GM19372 (cell line): ENCODE measurements at regions not wholly inside any gene's neighbourhood (a gene's known extent, or its start where the extent isn't known, plus 50 kb on each side); places are given as distances from the start of the nearest gene placed in this dataset.
"Not testable (repeated sequence)": the region's sequence is repeated elsewhere in the genome, so short reads cannot be mapped to it uniquely, and the experiment has no call there.

Experiments used
- ATAC-seq: cut with Tn5 transposase; IDR thresholded peaks from one replicate; pipeline ENCODE4 v1.9.1; 2021; ENCODE audit warnings: mild to moderate bottlenecking, low read depth, moderate library complexity; ENCODE audit not compliant: unreplicated experiment

DNA sequence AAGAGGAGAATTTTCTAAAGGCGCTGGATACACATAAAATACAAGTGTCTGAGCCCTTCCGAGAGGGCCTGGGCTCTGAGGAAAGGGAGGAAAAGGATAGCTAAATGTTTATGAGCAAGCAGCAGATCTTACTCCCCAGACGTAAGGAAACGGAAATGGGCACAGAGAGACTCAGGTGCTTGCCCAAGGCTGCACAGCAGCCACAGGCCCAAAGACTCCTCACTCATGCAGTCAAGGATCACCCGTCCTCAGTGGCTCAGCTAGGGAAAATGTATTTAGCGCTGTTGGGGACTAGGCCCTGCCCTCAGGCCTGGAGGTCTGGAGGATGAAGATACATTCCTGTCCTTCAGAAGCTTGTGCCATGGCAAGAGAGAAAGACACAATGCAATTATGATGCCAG lies 107.2 kb upstream of the SYT13 start:
- no peak for ATAC-seq

DNA sequence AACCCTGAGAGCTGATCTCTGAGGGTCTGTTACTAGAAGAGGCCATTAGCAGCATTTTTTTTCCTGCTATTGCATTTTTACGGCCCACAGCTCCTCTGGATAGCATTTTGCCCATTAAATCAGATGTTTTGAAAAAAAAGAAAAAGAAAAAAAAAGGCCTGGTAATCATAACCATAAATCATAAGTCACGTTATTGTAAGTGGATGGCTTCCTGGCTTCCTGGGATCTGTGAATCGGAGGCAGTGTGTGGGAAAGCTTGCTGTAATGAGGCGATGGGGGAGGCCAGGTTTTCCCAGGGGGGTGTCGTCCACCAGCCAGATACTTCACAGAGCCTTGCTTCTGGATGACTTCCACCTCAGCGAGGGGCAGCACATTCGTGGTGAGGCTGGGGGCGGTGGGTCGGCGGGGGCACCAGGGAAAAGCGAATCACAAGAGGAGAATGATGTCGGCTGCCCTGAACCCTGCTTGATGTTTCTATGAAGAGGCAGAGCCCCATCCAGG lies 106.5 kb upstream of the SYT13 start:
- ATAC-seq, result no peak

- ATAC-seq, result no peak
Observed at GRCh38 chr11:45392154-45392553, 106.0 kb upstream of the SYT13 start.

DNA sequence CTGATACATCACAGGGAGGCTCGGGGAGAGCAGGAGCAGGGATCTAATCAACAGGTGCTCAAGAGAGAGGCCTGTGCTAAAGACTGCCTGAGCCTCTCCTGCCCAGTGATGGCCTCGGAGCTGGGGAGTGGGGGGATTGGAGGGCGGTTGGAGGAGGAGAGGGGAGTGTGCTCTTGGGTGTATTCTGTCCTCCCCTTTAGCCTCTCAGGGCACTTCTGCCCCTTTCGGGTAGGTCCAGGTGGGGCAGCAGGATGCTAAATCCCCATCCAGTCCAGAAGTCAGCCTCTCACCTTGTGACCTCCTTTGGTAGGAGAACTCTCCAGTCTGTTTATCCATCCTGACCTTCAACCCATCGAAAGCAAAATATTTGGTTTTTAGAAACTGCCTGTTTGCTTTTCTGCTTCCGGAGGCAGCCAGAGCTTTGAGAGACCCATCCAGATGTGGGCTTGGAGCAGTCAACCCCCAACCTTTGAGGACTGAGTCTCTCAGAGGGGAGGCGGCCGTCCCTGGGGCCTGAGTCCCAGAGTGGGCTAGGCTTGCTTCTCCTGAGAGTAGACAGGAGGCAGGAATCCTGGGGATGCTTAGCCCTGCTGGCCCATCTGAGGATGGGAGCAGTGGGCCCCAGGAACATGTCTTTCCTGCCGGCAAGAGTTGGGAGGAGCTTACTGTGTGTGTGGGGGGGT lies 105.2 kb upstream of the SYT13 start:
- no peak for ATAC-seq

GRCh38 chr11:45390407-45390806 lies 104.3 kb upstream of the SYT13 start:
- ATAC-seq, result no peak

DNA sequence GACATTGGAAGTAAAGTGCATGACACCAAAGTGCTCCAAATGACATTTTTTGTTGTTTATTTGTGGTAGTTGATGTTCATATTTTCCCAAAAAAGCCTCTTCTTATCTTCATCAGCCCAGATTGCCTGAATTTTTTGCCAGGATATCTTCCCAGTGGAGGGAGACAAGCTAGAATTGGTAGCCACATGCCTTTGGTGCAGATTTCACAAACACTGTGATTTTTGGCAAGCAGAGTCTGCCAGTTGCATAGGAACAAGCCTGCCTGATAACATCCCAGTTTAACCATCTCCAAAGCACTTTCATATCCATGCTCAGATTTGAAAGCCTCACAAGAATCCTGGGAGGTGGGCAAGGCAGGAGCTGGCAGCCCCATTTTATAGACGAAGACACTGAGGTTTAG lies 102.3 kb upstream of the SYT13 start:
- ATAC-seq, result no peak

DNA sequence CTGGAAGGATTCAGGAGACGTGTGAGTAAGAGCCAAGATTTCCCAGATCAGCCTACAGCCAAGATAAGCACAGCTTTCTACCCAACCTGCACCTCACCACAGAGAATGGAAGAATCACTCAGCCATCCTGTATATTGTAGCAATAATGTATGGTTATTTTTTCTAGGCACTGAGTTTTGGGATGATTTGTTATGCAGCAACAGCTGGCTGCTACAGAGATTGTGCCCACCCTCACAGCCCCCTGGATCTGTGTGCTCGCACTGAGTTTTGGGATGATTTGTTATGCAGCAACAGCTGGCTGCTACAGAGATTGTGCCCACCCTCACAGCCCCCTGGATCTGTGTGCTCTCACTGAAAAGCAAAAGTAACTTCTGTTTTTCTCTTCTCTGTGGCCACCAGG lies 101.7 kb upstream of the SYT13 start:
- ATAC-seq, result not testable (repeated sequence)

GRCh38 chr11:45386972-45387371 lies 100.8 kb upstream of the SYT13 start:
- no peak for ATAC-seq

DNA sequence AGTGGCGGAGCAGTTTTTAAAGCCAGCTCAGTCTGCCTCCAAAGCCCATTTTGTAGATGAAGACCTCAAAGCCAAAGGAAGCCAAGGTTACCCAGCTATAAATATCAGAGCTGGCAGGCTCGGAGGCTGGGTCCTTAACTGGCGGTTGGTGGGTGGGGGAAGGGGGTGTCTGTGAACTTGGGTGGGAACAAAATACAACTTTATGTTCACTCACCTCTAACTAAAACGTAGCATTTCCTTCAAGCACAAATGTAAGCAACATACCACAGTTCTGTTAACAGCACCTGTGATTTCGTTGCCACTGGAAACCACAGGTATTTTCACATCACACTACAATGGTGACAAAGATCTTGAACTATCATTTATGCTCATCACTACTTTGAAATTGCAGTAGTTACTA lies 99.7 kb upstream of the SYT13 start:
- ATAC-seq, result no peak

DNA sequence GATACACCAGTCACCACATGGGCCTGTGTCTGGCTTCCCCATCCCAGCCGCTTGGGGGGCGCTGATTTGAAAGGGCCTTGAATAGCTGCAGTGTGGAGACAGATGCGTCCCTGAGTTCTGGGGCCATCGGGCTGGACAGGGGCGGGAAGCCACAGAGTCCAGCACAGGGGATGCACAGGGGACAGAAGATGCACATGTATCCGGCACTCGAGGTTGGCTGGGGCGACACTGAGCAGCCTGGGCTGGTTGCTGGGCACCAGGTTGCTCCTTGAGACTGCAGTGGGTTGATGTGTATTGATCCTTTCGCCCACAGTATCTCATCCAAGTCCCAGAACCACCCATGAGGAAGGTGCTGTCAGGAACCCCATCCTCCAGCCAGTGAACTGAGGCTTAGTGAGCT lies 99.3 kb upstream of the SYT13 start:
- ATAC-seq, result no peak

DNA sequence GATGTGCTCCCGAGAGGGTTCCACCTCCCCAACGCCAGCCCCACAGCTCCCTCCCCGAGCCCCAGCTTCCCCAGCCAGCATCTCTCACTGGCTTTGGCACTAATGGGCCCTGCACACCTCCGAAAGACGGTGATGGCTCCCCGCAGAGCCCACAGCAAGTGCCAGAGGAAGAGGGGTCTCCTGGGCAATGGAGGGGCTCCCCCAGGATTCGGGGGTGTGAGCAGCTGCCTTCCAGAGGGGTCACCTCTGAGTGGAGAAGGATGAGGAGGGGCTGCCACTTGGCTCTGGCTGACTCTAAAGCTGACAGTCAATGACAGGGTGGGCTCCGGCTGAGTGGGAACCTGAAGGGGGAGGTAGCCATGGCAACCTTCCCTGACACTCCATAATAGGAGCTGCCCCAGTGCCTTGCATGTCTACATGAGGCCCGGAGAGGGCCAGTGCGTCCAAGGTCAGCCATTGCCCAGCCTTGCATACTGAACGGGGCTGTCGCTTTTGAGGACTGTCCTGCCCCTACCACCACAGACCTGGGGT lies 98.6 kb upstream of the SYT13 start:
- ATAC-seq, result no peak

DNA sequence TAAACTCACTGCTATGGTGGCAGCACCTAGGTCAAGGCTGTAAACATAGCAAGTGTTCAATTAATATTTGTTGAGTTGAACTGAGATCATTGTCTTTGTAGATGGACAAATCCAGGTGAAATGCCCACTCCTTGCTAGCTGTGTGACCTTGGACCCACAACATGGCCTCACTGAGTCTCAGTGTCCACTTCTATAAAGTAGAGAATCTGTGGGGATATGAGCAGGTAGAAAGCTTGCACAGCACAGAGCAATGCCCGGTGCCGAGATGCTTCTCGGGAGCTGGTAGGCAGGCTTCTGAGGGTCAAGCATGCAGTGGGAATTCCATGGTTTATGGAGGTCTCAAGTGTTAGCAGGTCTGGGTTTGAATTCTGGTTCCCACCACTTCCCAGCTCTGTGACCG lies 97.9 kb upstream of the SYT13 start:
- no peak for ATAC-seq

DNA sequence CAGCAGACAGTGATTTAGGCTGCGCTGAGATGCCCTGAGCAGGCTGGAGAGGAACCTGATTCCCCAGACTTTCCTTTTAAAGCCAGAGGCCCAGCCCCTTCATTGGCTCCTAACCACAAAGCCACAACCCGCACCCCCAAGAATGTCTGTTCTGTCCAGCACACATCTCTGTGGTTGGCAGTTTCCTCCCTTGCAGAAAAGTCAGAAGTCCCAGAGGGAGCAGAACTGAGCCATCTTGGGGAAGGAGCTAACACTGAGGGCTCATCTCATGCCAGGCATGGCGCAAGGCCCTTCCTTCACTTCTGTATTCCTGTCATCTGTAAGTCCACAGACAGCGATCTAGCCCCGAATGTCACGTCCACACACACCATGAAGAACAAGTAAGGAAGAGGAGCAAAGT lies 97.1 kb upstream of the SYT13 start:
- ATAC-seq, result no peak

DNA sequence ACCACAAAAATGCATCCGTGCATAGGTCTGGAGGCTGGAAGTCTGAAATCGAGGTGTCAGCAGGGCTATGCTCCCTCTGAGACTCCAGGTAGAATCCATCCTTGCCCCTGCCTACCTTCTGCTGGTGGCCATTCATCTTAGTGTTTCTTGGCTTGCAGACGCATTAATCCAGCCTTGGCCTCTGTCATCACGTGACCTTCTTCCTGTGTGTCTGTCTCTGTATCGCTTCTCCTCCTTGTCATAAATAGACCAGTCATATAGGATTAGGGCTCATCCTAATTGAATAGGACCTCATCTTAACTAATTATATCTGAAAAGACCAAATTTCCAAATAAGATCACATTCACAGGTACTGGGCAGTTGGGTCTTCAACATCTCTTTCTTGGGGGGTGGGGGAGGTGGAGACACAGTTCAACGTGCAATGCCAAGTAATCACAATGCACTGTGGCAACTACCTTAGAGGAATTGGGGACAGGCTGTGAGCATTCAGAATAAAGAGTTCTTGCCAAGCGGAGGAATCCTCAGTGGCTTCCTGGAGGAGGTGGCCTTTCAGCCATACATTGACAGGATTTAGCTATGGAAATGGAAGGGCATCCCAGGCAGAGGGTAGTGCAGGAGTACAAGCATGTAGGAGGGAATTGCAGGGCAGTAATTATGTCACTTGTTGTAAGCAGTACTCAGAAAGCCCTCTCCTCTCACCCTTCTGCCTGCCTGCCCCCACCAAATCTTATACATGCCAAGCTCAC lies 96.2 kb upstream of the SYT13 start:
- ATAC-seq, result no peak

DNA sequence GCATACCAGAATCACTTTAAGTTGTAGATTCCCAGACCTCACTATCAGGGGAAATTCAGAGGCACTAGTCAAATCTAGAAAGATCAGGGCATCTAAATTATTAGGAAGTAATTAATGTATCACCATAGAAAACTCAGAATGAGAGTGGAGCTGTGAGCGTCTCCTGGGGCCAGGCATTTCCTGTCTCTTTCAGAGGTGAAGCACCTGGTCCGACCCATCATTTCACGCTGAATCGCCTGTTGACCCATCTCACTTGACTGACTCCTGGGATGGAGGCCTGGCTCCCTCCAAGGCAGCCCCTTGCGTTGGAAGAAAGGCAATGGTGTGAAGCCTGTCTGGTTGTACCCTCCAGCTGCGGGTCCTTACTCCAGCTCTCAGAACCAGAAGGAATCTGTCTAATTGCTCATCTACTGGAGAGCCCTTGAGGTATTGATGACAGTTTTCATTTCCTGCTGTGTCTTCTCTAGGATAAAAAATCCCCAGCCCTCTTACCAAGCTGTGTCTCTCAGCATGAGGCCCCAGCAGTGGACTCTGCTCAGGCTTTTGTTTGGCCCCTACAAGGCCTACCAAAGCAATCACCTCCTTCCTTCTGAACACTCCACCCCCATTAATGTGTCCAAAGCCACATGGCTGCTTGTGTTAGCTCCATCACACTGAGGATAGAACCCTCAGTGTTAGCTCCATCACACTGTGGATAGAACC lies 93.2 kb upstream of the SYT13 start:
- ATAC-seq, result no peak

- no peak for ATAC-seq
Observed at GRCh38 chr11:45378516-45378915, 92.4 kb upstream of the SYT13 start.

DNA sequence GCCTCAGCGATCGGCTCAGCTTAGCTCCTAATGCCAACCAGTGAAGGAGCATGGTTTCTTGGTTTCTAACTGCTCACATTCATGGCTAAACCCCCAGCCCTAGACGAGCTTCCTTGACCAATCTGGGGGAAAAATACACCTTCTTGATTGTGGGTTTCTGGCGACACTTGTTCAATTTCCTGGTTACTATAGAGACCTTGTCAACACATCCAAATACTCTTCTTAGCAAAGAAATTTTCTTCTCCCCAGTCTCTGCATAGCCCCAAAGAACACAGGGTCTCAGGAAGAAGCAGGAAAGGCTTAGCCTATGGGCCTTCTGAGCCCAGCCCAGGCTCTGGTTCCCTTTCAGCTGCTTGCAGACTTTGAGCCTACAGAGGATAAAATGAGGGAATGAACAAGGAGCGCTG lies 88.5 kb upstream of the SYT13 start:
- ATAC-seq, result no peak

GRCh38 chr11:45374130-45374529 lies 88.0 kb upstream of the SYT13 start:
- no peak for ATAC-seq

GRCh38 chr11:45373506-45374035 lies 87.4 kb upstream of the SYT13 start:
- no peak for ATAC-seq

DNA sequence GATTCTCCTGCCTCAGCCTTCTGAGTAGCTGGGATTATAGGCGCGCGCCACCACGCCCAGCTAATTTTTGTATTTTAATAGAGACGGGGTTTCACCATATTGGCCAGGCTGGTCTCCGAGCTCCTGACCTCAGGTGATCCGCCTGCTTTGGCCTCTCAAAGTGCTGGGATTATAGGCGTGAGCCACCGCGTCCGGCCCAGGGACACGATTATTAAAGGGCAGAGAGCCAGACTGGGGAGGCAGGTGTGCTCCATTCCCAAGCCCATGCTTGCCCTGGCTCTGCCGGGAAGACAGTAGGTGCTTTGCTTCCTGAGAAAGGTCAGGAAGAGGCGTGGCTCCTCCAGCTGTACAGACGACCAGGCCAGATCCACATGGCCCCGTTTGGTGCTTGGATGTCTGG lies 86.3 kb upstream of the SYT13 start:
- not testable (repeated sequence) for ATAC-seq
